GM18868 (cell line): ENCODE measurements at regions not wholly inside any gene's neighbourhood (a gene's known extent, or its start where the extent isn't known, plus 50 kb on each side); places are given as distances from the start of the nearest gene placed in this dataset.

Experiments used
- ATAC-seq: cut with Tn5 transposase; IDR thresholded peaks from one replicate; pipeline ENCODE4 v1.9.1; 2021; ENCODE audit warnings: mild to moderate bottlenecking, moderate library complexity; ENCODE audit not compliant: unreplicated experiment

GRCh38 chr14:104435147-104436046 lies 144.2 kb upstream of the C14orf180 start:
- ATAC-seq: no peak

- no peak for ATAC-seq
These were observed 143.4 kb upstream of the C14orf180 start for GRCh38 chr14:104436047-104436591.

- no peak for ATAC-seq
These were observed 142.5 kb upstream of the C14orf180 start for GRCh38 chr14:104436741-104437701.

GRCh38 chr14:104437703-104438102 lies 141.9 kb upstream of the C14orf180 start:
- ATAC-seq: no peak

- ATAC-seq: no peak
These were observed 141.2 kb upstream of the C14orf180 start for GRCh38 chr14:104438166-104438887.

- ATAC-seq: no peak
These were observed 139.9 kb upstream of the C14orf180 start for GRCh38 chr14:104439625-104440024.

GRCh38 chr14:104440297-104440956 lies 139.1 kb upstream of the C14orf180 start:
- no peak for ATAC-seq

GRCh38 chr14:104441275-104442106 lies 138.1 kb upstream of the C14orf180 start:
- ATAC-seq: no peak

- no peak for ATAC-seq
These were observed 137.4 kb upstream of the C14orf180 start for GRCh38 chr14:104442107-104442551.

GRCh38 chr14:104442631-104443390 lies 136.8 kb upstream of the C14orf180 start:
- no peak for ATAC-seq

GRCh38 chr14:104443391-104444158 lies 136.0 kb upstream of the C14orf180 start:
- ATAC-seq: no peak

GRCh38 chr14:104444159-104445030 lies 135.2 kb upstream of the C14orf180 start:
- ATAC-seq: no peak

- ATAC-seq: no peak
These were observed 134.5 kb upstream of the C14orf180 start for GRCh38 chr14:104445086-104445485.

- ATAC-seq: no peak
These were observed 133.7 kb upstream of the C14orf180 start for GRCh38 chr14:104445832-104446381.

- no peak for ATAC-seq
These were observed 133.0 kb upstream of the C14orf180 start for GRCh38 chr14:104446611-104447010.

GRCh38 chr14:104447750-104448149 lies 131.8 kb upstream of the C14orf180 start:
- no peak for ATAC-seq
